ENCODE measurements at regions not wholly inside any gene's neighbourhood (a gene's known extent, or its start where the extent isn't known, plus 50 kb on each side); places are given as distances from the start of the nearest gene placed in this dataset.

DNA sequence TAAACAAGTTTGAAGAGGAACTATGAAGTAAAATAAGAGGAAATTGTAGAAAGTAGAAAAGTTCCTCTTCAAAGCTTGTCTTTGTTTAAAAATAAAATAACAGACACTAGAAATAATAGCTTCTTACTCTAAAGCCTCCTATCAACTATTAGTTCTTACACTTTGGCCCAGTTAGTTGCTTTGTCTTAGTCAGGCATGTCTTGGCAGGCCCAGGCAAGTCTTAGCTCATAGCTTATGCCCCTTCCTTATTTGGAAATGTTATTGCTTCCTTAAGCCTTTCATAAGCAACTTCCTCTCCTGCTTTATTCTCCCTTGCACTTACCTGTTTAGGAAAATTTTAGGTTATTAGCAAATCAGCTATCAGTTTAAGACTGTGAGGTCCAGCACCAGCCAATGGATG lies 950.6 kb upstream of the LRATD1 start:
- H3K4me1 ChIP-seq = no peaks in the 10 kb centered on the region
- H3K27ac ChIP-seq = no peak overlapping the region
- intact Hi-C loops (cut with DNase I) = no loop called here
- no peak for ATAC-seq
- H3K9me3 ChIP-seq = peaks cover 5% of the 10 kb centered on the region
- H3K27me3 ChIP-seq (ENCODE audit: low read depth) = no peaks in the 10 kb centered on the region
- no peak for DNase-seq
- no peaks in the 10 kb centered on the region for H3K36me3 ChIP-seq
- TF ChIP-seq CTCF (IDR thresholded peaks at IDR 0.05) = no peak
- H3K4me3 ChIP-seq = no peak overlapping the region

DNA sequence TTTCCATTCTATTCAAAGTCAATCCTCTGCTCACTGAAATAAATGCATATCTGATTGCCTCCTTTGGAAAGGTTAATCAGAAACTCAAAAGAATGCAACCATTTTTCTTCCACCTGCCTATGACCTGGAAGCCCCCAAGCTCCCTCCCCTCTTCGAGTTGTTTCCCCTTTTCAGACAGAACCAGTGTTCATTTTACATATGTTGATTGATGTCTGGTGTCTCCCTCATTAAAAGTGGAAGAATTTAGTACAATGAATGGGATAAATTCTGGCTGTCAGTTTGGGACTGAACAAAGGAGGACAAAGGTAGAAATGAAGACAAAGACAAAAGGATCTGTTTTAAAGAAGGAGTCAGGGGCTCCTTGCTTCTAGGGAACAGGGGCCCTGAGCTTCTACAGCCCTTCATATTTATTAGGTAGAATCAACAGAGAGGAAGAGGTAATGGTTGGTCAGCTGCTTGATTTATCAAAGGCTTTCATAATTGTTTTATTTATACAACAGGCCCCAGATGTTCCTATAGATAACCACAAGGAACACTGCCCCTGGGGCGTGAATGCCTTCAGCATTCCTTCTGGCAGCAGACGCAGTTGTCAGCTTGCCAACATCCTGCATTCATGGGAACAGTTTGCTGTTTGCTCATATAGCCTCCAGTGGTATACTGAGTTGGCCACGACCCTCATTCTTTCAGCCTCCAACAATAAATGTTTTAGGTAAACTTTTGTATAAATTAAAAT lies 949.8 kb upstream of the LRATD1 start:
- Histone ChIP-seq H3K27me3 (ENCODE audit: low read depth) (no peaks in the 10 kb centered on the region), H3K27ac (no peak overlapping the region), H3K4me3 (no peak overlapping the region), H3K36me3 (no peaks in the 10 kb centered on the region), H3K4me1 (no peaks in the 10 kb centered on the region), H3K9me3 (peaks cover 12% of the 10 kb centered on the region)
- DNase-seq (no peak), ATAC-seq (no peak)
- intact Hi-C loops (cut with DNase I) = no loop called here
- no peak for TF ChIP-seq CTCF (IDR thresholded peaks at IDR 0.05)

DNA sequence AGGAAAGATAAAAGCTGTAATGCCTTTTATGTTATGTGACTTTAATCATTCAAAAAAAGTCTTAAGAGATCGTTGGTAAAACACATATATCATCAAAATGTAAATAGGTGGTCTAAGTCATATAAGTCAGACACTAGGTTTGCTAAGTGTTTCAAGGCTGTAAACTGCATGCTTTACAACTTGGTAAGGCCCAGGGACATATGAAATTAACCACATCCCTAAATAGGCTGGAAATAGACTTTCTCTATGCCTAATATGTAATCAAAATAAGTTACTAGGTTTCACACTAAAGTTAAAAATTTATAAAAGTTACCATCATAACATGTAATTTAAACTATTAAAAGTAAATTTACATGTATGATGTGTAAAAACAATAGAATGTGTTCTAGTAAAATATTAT lies 946.3 kb upstream of the LRATD1 start:
- peaks cover 20% of the 10 kb centered on the region for H3K9me3 ChIP-seq
- intact Hi-C loops (cut with DNase I) = no loop called here

GRCh38 chr2:13694673-13695072 lies 937.8 kb upstream of the LRATD1 start:
- ATAC-seq = no peak
- H3K4me1 ChIP-seq = no peaks in the 10 kb centered on the region
- no peaks in the 10 kb centered on the region for H3K27me3 ChIP-seq (ENCODE audit: low read depth)
- H3K36me3 ChIP-seq = no peaks in the 10 kb centered on the region
- H3K9me3 ChIP-seq = no peaks in the 10 kb centered on the region
- intact Hi-C loops (cut with DNase I) = no loop called here
- no peak overlapping the region for H3K4me3 ChIP-seq
- TF ChIP-seq CTCF (IDR thresholded peaks at IDR 0.05) = no peak
- no peak overlapping the region for H3K27ac ChIP-seq
- no peak for DNase-seq

More for the DNA sequence above, 946.3 kb upstream of the LRATD1 start:
- Histone ChIP-seq H3K4me1 (no peaks in the 10 kb centered on the region), H3K36me3 (no peaks in the 10 kb centered on the region), H3K4me3 (no peak overlapping the region), H3K27ac (no peak overlapping the region), H3K27me3 (ENCODE audit: low read depth) (no peaks in the 10 kb centered on the region)
- TF ChIP-seq CTCF (IDR thresholded peaks at IDR 0.05) = no peak
- DNase-seq (no peak), ATAC-seq (no peak)

DNA sequence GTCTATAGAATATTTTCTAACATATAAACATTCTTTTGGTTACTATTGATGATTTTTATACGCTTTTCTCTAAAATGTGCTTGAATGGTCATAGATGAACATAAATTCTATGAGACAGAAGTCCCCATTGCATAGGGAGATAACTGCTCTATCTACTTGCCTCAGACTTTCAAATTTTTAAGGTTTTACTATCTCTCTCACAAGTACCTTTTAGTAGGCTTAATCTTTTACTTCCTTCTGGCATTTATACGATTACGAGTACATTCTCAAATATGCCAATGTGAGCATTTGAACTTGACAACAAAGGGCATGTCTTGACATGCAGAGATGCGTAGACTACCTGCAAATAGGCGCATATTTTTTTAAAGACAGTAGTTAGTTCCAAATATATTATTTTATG lies 935.9 kb upstream of the LRATD1 start:
- H3K4me1 ChIP-seq = no peaks in the 10 kb centered on the region
- intact Hi-C loops (cut with DNase I) = no loop called here
- H3K27me3 ChIP-seq (ENCODE audit: low read depth) = no peaks in the 10 kb centered on the region
- no peak overlapping the region for H3K4me3 ChIP-seq
- no peak for DNase-seq
- H3K27ac ChIP-seq = no peak overlapping the region
- TF ChIP-seq CTCF (IDR thresholded peaks at IDR 0.05) = no peak
- no peak for ATAC-seq
- H3K36me3 ChIP-seq = no peaks in the 10 kb centered on the region
- H3K9me3 ChIP-seq = no peaks in the 10 kb centered on the region

Data from lower lobe of right lung (tissue), 2 donors.